ENCODE measurements at regions not wholly inside any gene's neighbourhood (a gene's known extent, or its start where the extent isn't known, plus 50 kb on each side); places are given as distances from the start of the nearest gene placed in this dataset.
"Not testable (repeated sequence)": the region's sequence is repeated elsewhere in the genome, so short reads cannot be mapped to it uniquely, and the experiment has no call there.

DNA sequence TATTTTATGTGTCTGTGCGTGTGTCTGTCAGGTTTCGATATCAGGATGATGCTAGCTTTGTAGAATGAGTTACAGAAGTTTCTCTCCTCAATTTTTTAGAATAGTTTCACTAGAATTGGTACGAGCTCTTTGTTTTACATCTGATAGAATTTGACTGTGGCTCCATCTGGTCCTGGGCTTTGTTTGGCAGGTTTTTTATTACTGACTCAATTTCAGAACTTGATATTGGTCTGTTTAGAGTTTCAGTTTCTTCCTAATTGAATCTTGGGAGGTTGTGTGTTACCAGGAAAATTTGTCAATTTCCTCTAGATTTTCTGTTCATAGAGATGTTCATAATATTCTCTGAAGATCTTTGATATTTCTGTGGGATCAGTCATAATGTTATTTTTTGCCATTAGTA lies 289.4 kb upstream of the COL3A1 start:
- H3K4me3 ChIP-seq (ENCODE audit: control insufficient read depth in 1 of 7, extremely low read depth in 1 of 7, insufficient read depth in 4 of 7, low read depth in 2 of 7, low read length in 6 of 7), result no peak overlapping the region
- WGBS (ENCODE audit: insufficient coverage), result 100% methylated on average over 1 of the region's 3 CpGs
- no peaks in the 10 kb centered on the region for H3K36me3 ChIP-seq (ENCODE audit: control insufficient read depth in 4 of 4, insufficient read depth in 4 of 4, low read length in 3 of 4)
- H3K27me3 ChIP-seq (replicated peaks in 2 of 5; ENCODE audit: control insufficient read depth in 4 of 5, insufficient read depth in 5 of 5, low read length in 4 of 5), result no peaks in the 10 kb centered on the region
- ChIA-PET CTCF (no interaction called here), POLR2A (no interaction called here)
- DNase-seq, result no peak
- H3K4me1 ChIP-seq (ENCODE audit: control extremely low read depth in 1 of 4, control insufficient read depth in 4 of 4, insufficient read depth in 4 of 4, low read length in 3 of 4), result no peaks in the 10 kb centered on the region
- H3K27ac ChIP-seq (ENCODE audit: insufficient read depth in 1 of 2, low read depth in 1 of 2, low read length in 2 of 2, poor library complexity in 1 of 2, severe bottlenecking in 2 of 2), result no peak overlapping the region
- H3K9me3 ChIP-seq (ENCODE audit: control extremely low read depth in 1 of 5, control insufficient read depth in 4 of 5, insufficient read depth in 2 of 5, low read depth in 1 of 5, low read length in 4 of 5), result no peaks in the 10 kb centered on the region

DNA sequence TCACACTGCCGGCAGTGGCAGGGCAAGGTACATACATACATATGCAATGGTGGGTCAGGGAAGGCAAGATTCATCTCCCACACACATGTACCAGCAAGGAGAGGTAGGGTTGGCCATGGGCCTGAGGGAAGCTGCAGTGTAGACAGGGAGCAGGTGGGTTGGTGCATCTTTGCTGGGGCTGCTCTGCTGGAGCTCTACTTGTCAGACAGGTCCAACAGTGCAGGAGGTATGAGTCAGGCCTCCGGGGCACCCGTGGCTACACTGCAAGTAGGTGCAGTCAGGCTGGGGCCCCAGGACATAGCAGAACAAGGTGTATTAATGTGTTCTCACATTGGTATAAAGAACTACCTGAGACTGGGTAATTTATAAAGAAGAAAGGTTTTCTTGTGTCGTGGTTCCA lies 281.1 kb upstream of the COL3A1 start:
- WGBS (ENCODE audit: insufficient coverage), result 96% methylated on average over 3 of the region's 4 CpGs
- no peak for DNase-seq
- H3K36me3 ChIP-seq (ENCODE audit: control insufficient read depth in 4 of 4, insufficient read depth in 4 of 4, low read length in 3 of 4), result no peaks in the 10 kb centered on the region
- peaks cover 0 to 15% (median 0%) of the 10 kb centered on the region in 4 experiments for H3K4me1 ChIP-seq (ENCODE audit: control extremely low read depth in 1 of 4, control insufficient read depth in 4 of 4, insufficient read depth in 4 of 4, low read length in 3 of 4)
- no peaks in the 10 kb centered on the region for H3K27me3 ChIP-seq (replicated peaks in 2 of 5; ENCODE audit: control insufficient read depth in 4 of 5, insufficient read depth in 5 of 5, low read length in 4 of 5)
- no peaks in the 10 kb centered on the region for H3K9me3 ChIP-seq (ENCODE audit: control extremely low read depth in 1 of 5, control insufficient read depth in 4 of 5, insufficient read depth in 2 of 5, low read depth in 1 of 5, low read length in 4 of 5)
- H3K4me3 ChIP-seq (ENCODE audit: control insufficient read depth in 1 of 7, extremely low read depth in 1 of 7, insufficient read depth in 4 of 7, low read depth in 2 of 7, low read length in 6 of 7), result no peak overlapping the region
- CTCF ChIA-PET, result no interaction called here
- POLR2A ChIA-PET, result no interaction called here
- H3K27ac ChIP-seq (ENCODE audit: insufficient read depth in 1 of 2, low read depth in 1 of 2, low read length in 2 of 2, poor library complexity in 1 of 2, severe bottlenecking in 2 of 2), result no peak overlapping the region

DNA sequence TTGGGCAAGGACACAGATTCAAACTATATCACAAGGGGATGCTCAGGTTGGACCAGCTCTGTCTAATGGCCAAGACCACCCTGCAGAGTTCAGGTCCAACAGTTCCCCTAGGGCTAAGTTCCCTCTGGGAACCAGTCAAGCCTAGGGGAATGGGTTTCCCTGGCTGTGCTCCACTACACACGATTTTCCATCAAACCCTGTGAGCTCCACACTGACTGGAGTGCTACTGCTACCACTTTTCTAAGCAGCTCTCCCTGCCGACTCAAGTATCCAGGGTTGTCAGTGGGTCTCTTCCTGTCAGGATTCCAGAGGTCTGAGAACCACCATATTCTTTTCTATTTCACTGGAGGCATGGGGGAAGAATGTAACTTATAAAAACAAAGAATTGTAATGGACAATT lies 280.4 kb upstream of the COL3A1 start:
- no peak overlapping the region for H3K4me3 ChIP-seq (ENCODE audit: control insufficient read depth in 1 of 7, extremely low read depth in 1 of 7, insufficient read depth in 4 of 7, low read depth in 2 of 7, low read length in 6 of 7)
- no peaks in the 10 kb centered on the region for H3K27me3 ChIP-seq (replicated peaks in 2 of 5; ENCODE audit: control insufficient read depth in 4 of 5, insufficient read depth in 5 of 5, low read length in 4 of 5)
- CTCF ChIA-PET, result no interaction called here
- DNase-seq, result no peak
- H3K9me3 ChIP-seq (ENCODE audit: control extremely low read depth in 1 of 5, control insufficient read depth in 4 of 5, insufficient read depth in 2 of 5, low read depth in 1 of 5, low read length in 4 of 5), result no peaks in the 10 kb centered on the region
- H3K27ac ChIP-seq (ENCODE audit: insufficient read depth in 1 of 2, low read depth in 1 of 2, low read length in 2 of 2, poor library complexity in 1 of 2, severe bottlenecking in 2 of 2), result no peak overlapping the region
- peaks cover 0 to 15% (median 0%) of the 10 kb centered on the region in 4 experiments for H3K4me1 ChIP-seq (ENCODE audit: control extremely low read depth in 1 of 4, control insufficient read depth in 4 of 4, insufficient read depth in 4 of 4, low read length in 3 of 4)
- POLR2A ChIA-PET, result no interaction called here
- WGBS (ENCODE audit: insufficient coverage), result 86% methylated on average over 1 of the region's 2 CpGs
- no peaks in the 10 kb centered on the region for H3K36me3 ChIP-seq (ENCODE audit: control insufficient read depth in 4 of 4, insufficient read depth in 4 of 4, low read length in 3 of 4)

DNA sequence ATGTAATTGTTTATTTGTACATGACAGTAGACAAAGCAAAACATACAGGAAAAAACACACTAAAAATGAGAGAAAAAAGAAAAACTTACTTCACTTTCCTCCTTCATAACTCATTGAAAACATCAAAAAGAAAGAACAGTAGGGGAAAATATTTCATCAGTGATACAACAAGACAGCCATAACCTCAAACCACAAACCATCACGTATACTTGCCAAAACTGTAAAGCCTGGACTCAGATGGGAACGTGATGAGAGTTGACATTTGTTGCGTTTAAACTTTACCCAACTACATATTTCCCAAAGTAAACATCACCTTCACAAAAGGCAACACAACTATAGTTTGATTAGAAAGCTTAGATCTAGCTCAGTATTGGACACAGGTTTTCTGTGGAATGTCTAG lies 278.2 kb upstream of the COL3A1 start:
- WGBS (ENCODE audit: insufficient coverage), result no CpG with 5 or more reads among the region's 3 CpGs
- H3K36me3 ChIP-seq (ENCODE audit: control insufficient read depth in 4 of 4, insufficient read depth in 4 of 4, low read length in 3 of 4), result no peaks in the 10 kb centered on the region
- no peak overlapping the region for H3K27ac ChIP-seq (ENCODE audit: insufficient read depth in 1 of 2, low read depth in 1 of 2, low read length in 2 of 2, poor library complexity in 1 of 2, severe bottlenecking in 2 of 2)
- DNase-seq, result no peak
- no peaks in the 10 kb centered on the region for H3K27me3 ChIP-seq (replicated peaks in 2 of 5; ENCODE audit: control insufficient read depth in 4 of 5, insufficient read depth in 5 of 5, low read length in 4 of 5)
- H3K9me3 ChIP-seq (ENCODE audit: control extremely low read depth in 1 of 5, control insufficient read depth in 4 of 5, insufficient read depth in 2 of 5, low read depth in 1 of 5, low read length in 4 of 5), result no peaks in the 10 kb centered on the region
- no peak overlapping the region for H3K4me3 ChIP-seq (ENCODE audit: control insufficient read depth in 1 of 7, extremely low read depth in 1 of 7, insufficient read depth in 4 of 7, low read depth in 2 of 7, low read length in 6 of 7)
- ChIA-PET POLR2A (no interaction called here), CTCF (no interaction called here)
- H3K4me1 ChIP-seq (ENCODE audit: control extremely low read depth in 1 of 4, control insufficient read depth in 4 of 4, insufficient read depth in 4 of 4, low read length in 3 of 4), result peaks cover 0 to 15% (median 0%) of the 10 kb centered on the region in 4 experiments

DNA sequence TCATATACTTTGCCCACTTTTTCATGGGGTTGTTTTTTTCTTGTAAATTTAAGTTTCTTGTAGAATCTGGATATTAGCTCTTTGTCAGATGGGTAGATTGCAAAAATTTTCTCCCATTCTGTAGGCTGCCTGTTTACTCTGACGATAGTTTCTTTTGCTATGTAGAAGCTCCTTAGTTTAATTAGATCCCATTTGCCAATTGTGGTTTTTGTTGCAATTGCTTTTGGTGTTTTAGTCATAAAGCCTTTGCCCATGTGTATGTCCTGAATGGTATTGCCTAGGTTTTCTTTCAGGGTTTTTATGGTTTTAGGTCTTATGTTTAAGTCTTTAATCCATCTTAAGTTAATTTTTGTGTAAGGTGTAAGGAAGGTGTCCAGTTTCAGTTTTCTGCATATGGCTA lies 276.0 kb upstream of the COL3A1 start:
- POLR2A ChIA-PET; DNase-seq; H3K27ac ChIP-seq (ENCODE audit: insufficient read depth in 1 of 2, low read depth in 1 of 2, low read length in 2 of 2, poor library complexity in 1 of 2, severe bottlenecking in 2 of 2); H3K36me3 ChIP-seq (ENCODE audit: control insufficient read depth in 4 of 4, insufficient read depth in 4 of 4, low read length in 3 of 4); H3K4me3 ChIP-seq (ENCODE audit: control insufficient read depth in 1 of 7, extremely low read depth in 1 of 7, insufficient read depth in 4 of 7, low read depth in 2 of 7, low read length in 6 of 7); CTCF ChIA-PET; H3K27me3 ChIP-seq (replicated peaks in 2 of 5; ENCODE audit: control insufficient read depth in 4 of 5, insufficient read depth in 5 of 5, low read length in 4 of 5); H3K9me3 ChIP-seq (ENCODE audit: control extremely low read depth in 1 of 5, control insufficient read depth in 4 of 5, insufficient read depth in 2 of 5, low read depth in 1 of 5, low read length in 4 of 5): not testable (repeated sequence)
- no CpG with 5 or more reads among the region's 1 CpG for WGBS (ENCODE audit: insufficient coverage)
- H3K4me1 ChIP-seq (ENCODE audit: control extremely low read depth in 1 of 4, control insufficient read depth in 4 of 4, insufficient read depth in 4 of 4, low read length in 3 of 4), result peaks cover 0 to 15% (median 0%) of the 10 kb centered on the region in 4 experiments

DNA sequence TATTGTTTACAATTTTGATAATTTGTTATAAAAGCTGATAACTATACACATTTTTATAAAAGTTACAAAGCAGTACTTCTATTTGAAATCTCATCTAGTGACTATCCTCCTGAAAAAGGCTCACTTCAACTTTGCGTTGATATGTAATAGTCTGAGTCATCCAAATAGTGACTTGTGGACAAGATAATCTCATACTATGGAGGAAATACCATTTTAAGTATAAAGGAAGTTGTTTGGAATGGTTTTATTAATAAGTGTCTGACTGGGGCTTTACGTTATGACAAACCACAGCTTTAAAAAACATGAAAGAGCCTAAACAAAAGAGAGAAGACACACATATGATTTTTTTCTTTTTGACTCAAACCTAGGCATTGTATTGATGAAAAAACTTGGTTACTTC lies 272.3 kb upstream of the COL3A1 start:
- ChIA-PET CTCF (no interaction called here), POLR2A (no interaction called here)
- H3K36me3 ChIP-seq (ENCODE audit: control insufficient read depth in 4 of 4, insufficient read depth in 4 of 4, low read length in 3 of 4), result no peaks in the 10 kb centered on the region
- H3K9me3 ChIP-seq (ENCODE audit: control extremely low read depth in 1 of 5, control insufficient read depth in 4 of 5, insufficient read depth in 2 of 5, low read depth in 1 of 5, low read length in 4 of 5), result no peaks in the 10 kb centered on the region
- H3K4me1 ChIP-seq (ENCODE audit: control extremely low read depth in 1 of 4, control insufficient read depth in 4 of 4, insufficient read depth in 4 of 4, low read length in 3 of 4), result peaks cover 0 to under 1% (median 0%) of the 10 kb centered on the region in 4 experiments
- DNase-seq, result no peak
- H3K27ac ChIP-seq (ENCODE audit: insufficient read depth in 1 of 2, low read depth in 1 of 2, low read length in 2 of 2, poor library complexity in 1 of 2, severe bottlenecking in 2 of 2), result no peak overlapping the region
- no peaks in the 10 kb centered on the region for H3K27me3 ChIP-seq (replicated peaks in 2 of 5; ENCODE audit: control insufficient read depth in 4 of 5, insufficient read depth in 5 of 5, low read length in 4 of 5)
- H3K4me3 ChIP-seq (ENCODE audit: control insufficient read depth in 1 of 7, extremely low read depth in 1 of 7, insufficient read depth in 4 of 7, low read depth in 2 of 7, low read length in 6 of 7), result no peak overlapping the region
- no CpG with 5 or more reads among the region's 2 CpGs for WGBS (ENCODE audit: insufficient coverage)

DNA sequence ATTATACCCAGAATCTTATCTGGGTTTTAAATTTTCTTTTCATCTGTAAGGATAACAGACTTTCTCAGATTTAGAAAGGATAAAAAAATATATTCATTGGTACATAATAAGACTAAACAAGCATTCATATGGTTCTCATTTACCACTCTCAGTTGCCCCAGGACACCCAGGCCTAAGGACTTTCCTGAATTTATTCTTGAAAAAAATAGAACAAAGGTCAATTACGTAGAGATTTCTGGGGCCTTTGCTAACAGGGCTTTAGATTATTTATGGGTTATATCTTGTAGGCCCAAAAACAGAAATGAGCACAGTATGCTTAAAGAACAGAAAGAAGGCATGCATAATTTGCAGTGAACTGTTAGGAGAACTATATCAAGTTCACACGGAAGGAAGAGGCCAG lies 269.0 kb upstream of the COL3A1 start:
- 100% methylated on average over 2 of the region's 2 CpGs for WGBS (ENCODE audit: insufficient coverage)
- Histone ChIP-seq H3K27me3 (replicated peaks in 2 of 5; ENCODE audit: control insufficient read depth in 4 of 5, insufficient read depth in 5 of 5, low read length in 4 of 5) (no peaks in the 10 kb centered on the region), H3K9me3 (ENCODE audit: control extremely low read depth in 1 of 5, control insufficient read depth in 4 of 5, insufficient read depth in 2 of 5, low read depth in 1 of 5, low read length in 4 of 5) (peaks cover 0 to 4% (median 0%) of the 10 kb centered on the region in 5 experiments), H3K27ac (ENCODE audit: insufficient read depth in 1 of 2, low read depth in 1 of 2, low read length in 2 of 2, poor library complexity in 1 of 2, severe bottlenecking in 2 of 2) (no peak overlapping the region), H3K4me3 (ENCODE audit: control insufficient read depth in 1 of 7, extremely low read depth in 1 of 7, insufficient read depth in 4 of 7, low read depth in 2 of 7, low read length in 6 of 7) (no peak overlapping the region), H3K4me1 (ENCODE audit: control extremely low read depth in 1 of 4, control insufficient read depth in 4 of 4, insufficient read depth in 4 of 4, low read length in 3 of 4) (no peaks in the 10 kb centered on the region), H3K36me3 (ENCODE audit: control insufficient read depth in 4 of 4, insufficient read depth in 4 of 4, low read length in 3 of 4) (no peaks in the 10 kb centered on the region)
- DNase-seq, result no peak
- ChIA-PET CTCF (no interaction called here), POLR2A (no interaction called here)

All from common myeloid progenitor, CD34-positive (primary cell).